DND-41 (cell line): ENCODE measurements at regions not wholly inside any gene's neighbourhood (a gene's known extent, or its start where the extent isn't known, plus 50 kb on each side); places are given as distances from the start of the nearest gene placed in this dataset.

Experiments
- EZH2 ChIP-seq: IDR thresholded peaks from 3 replicates; pipeline ENCODE4 v1.6.1; 2012; ENCODE audit warnings: borderline replicate concordance, low read depth, mild to moderate bottlenecking, moderate library complexity, low read length, inconsistent platforms; ENCODE audit not compliant: severe bottlenecking
- TF ChIP-seq, protein P1 (sequence below): IDR thresholded peaks from 2 replicates; pipeline ENCODE4 v1.5.1; 2012; ENCODE audit warnings: borderline replicate concordance, low read length, moderate library complexity, mild to moderate bottlenecking; ENCODE audit not compliant: poor library complexity, severe bottlenecking; ENCODE audit errors: extremely low read depth

DNA sequence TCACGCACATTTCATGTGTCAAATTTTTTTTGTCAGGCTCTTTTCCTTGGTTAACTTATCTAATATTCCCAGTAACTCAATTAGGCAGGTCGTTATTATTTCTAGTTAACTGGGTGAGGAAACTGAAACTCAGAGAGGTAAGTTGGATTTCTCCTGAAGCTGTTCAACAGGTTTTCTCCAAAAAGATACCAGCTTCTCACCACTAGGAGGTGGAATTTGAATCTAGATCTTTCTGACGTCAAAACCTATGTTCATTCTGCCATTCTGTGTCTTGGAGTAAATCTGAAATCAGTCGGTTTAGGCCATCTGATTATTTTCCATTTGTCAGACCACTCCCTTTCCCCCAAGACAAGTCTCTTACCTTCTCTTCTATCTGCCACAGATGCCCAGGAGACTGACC is 572.9 kb downstream of the ACTL7B start:
- TF ChIP-seq, protein P1, sequence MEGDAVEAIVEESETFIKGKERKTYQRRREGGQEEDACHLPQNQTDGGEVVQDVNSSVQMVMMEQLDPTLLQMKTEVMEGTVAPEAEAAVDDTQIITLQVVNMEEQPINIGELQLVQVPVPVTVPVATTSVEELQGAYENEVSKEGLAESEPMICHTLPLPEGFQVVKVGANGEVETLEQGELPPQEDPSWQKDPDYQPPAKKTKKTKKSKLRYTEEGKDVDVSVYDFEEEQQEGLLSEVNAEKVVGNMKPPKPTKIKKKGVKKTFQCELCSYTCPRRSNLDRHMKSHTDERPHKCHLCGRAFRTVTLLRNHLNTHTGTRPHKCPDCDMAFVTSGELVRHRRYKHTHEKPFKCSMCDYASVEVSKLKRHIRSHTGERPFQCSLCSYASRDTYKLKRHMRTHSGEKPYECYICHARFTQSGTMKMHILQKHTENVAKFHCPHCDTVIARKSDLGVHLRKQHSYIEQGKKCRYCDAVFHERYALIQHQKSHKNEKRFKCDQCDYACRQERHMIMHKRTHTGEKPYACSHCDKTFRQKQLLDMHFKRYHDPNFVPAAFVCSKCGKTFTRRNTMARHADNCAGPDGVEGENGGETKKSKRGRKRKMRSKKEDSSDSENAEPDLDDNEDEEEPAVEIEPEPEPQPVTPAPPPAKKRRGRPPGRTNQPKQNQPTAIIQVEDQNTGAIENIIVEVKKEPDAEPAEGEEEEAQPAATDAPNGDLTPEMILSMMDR: peak; percentile 24
- no peak for TF ChIP-seq EZH2
